H1 (cell line): ENCODE measurements at regions not wholly inside any gene's neighbourhood (a gene's known extent, or its start where the extent isn't known, plus 50 kb on each side); places are given as distances from the start of the nearest gene placed in this dataset.

ENCODE experiments used
- CTCF ChIA-PET: fragments of 300-600 bp; sonication (Branson Sonifier 250); formaldehyde crosslinking; loops from one replicate; lab custom pipeline; 2021; ENCODE audit not compliant: partially characterized antibody; lab: Charles Lee
- POLR2A ChIA-PET: fragments of 300-600 bp; sonication (Branson Sonifier 250); formaldehyde crosslinking; loops from one replicate; lab custom pipeline; 2021; ENCODE audit warnings: inconsistent platforms; ENCODE audit not compliant: partially characterized antibody; lab: Charles Lee
- DNase-seq, 2 experiments: peaks; one replicate each; pipeline versions ENCODE4 v3.0.0 to v3.0.0-alpha.2; 2010 to 2022; ENCODE audit warnings: low spot score in 2 of 2, low read depth in 1 of 2, mixed read lengths in 1 of 2
- FAIRE-seq: peaks from 2 replicates; lab custom pipeline; 2011; peaks lifted over from hg19 to GRCh38; lab: Jason Lieb, UNC
- H2AFZ ChIP-seq: 2 replicates; pipeline ENCODE4 v1.8.1; 2012; ENCODE audit warnings: low read length, inconsistent platforms
- H2AK5ac ChIP-seq: 2 replicates; pipeline ENCODE4 v1.6.1; 2013; ENCODE audit warnings: low read depth, low read length
- H2BK120ac ChIP-seq: replicated peaks from 2 replicates; pipeline ENCODE3; 2013; ENCODE audit warnings: low read depth, low read length, inconsistent platforms
- H2BK12ac ChIP-seq: 2 replicates; pipeline ENCODE4 v1.6.1; 2013; ENCODE audit warnings: low read depth, low read length
- H2BK15ac ChIP-seq: 2 replicates; pipeline ENCODE4 v1.6.1; 2013; ENCODE audit warnings: low read length
- H2BK20ac ChIP-seq: 2 replicates; pipeline ENCODE4 v1.6.1; 2013; ENCODE audit warnings: low read length
- H2BK5ac ChIP-seq: 2 replicates; pipeline ENCODE4 v1.6.1; 2013; ENCODE audit warnings: low read depth, low read length
- H3K14ac ChIP-seq: 2 replicates; pipeline ENCODE4 v1.6.1; 2013; ENCODE audit warnings: inconsistent platforms; ENCODE audit not compliant: insufficient read length
- H3K18ac ChIP-seq: 2 replicates; pipeline ENCODE4 v1.6.1; 2013; ENCODE audit warnings: low read length; ENCODE audit errors: extremely low read depth
- H3K23ac ChIP-seq: 2 replicates; pipeline ENCODE4 v1.6.1; 2013; ENCODE audit warnings: inconsistent platforms; ENCODE audit not compliant: insufficient read length
- H3K23me2 ChIP-seq: 2 replicates; pipeline ENCODE4 v1.6.1; 2013; ENCODE audit warnings: low read depth, low read length
- H3K27ac ChIP-seq: 2 replicates; pipeline ENCODE4 v1.6.1; 2011; ENCODE audit warnings: low read depth, low read length, inconsistent platforms
- H3K27me3 ChIP-seq, 4 experiments: replicated peaks in 1 of 4; 1 replicate in 1 of 4; 2 replicates in 3 of 4; pipeline versions ENCODE4 v1.6.1 to v1.8.1; 2011 to 2013; ENCODE audit warnings: low read length in 3 of 4, mild to moderate bottlenecking in 3 of 4, inconsistent platforms in 2 of 4, mixed read lengths in 2 of 4, moderate library complexity in 1 of 4; ENCODE audit not compliant: control insufficient read depth in 3 of 4, insufficient read depth in 3 of 4; ENCODE audit errors: extremely low read depth in 1 of 4
- H3K36me3 ChIP-seq, 4 experiments: 2 replicates each; pipeline versions ENCODE4 v1.6.1 to v1.8.1; 2011 to 2013; ENCODE audit warnings: mild to moderate bottlenecking in 4 of 4, low read length in 3 of 4, moderate library complexity in 2 of 4, control low read depth in 1 of 4, inconsistent platforms in 1 of 4; ENCODE audit not compliant: insufficient read depth in 4 of 4, control insufficient read depth in 2 of 4
- H3K4ac ChIP-seq: replicated peaks from 2 replicates; pipeline ENCODE3; 2013; ENCODE audit warnings: low read length, low read depth, mixed read lengths, inconsistent platforms; ENCODE audit not compliant: insufficient read length
- H3K4me1 ChIP-seq, 4 experiments: replicated peaks in 1 of 4; 1 replicate in 1 of 4; 2 replicates in 3 of 4; pipeline versions ENCODE4 v1.6.1 to v1.8.1; 2011 to 2013; ENCODE audit warnings: low read length in 3 of 4, inconsistent platforms in 2 of 4, mixed read lengths in 1 of 4; ENCODE audit not compliant: insufficient read depth in 4 of 4, control insufficient read depth in 3 of 4
- H3K4me2 ChIP-seq, 2 experiments: 2 replicates each; pipeline versions ENCODE4 v1.6.1 to v1.8.1; 2011 to 2013; ENCODE audit warnings: low read depth in 2 of 2, low read length in 2 of 2, control low read depth in 1 of 2, inconsistent platforms in 1 of 2, mild to moderate bottlenecking in 1 of 2; ENCODE audit not compliant: insufficient read depth in 1 of 2
- H3K4me3 ChIP-seq, 4 experiments: fragments of 200-600, 300-600 bp in 1 of 4; sonication (generic), shearing (Covaris generic), sonication (Bioruptor Twin) in 1 of 4; 2 replicates each; pipeline versions ENCODE4 v1.5.1 to v1.8.1; 2011 to 2016; ENCODE audit warnings: low read length in 4 of 4, low read depth in 3 of 4, control low read depth in 2 of 4, inconsistent platforms in 2 of 4, mild to moderate bottlenecking in 2 of 4, mixed read lengths in 1 of 4, moderate library complexity in 1 of 4; ENCODE audit not compliant: insufficient read depth in 2 of 4; ENCODE audit errors: extremely low read depth in 1 of 4
- H3K56ac ChIP-seq: replicated peaks from 2 replicates; pipeline ENCODE3; 2013; ENCODE audit warnings: low read depth, mild to moderate bottlenecking, mixed read lengths, low read length, inconsistent platforms; ENCODE audit not compliant: insufficient read length
- H3K79me1 ChIP-seq: 2 replicates; pipeline ENCODE4 v1.6.1; 2013; ENCODE audit warnings: low read depth, low read length, control low read depth
- H3K79me2 ChIP-seq, 2 experiments: 2 replicates each; pipeline versions ENCODE4 v1.6.1 to v1.8.1; 2012 to 2013; ENCODE audit warnings: low read length in 2 of 2, mild to moderate bottlenecking in 2 of 2, inconsistent platforms in 1 of 2; ENCODE audit not compliant: insufficient read depth in 2 of 2, control insufficient read depth in 1 of 2
- H3K9ac ChIP-seq, 4 experiments: replicated peaks in 1 of 4; 1 replicate in 1 of 4; 2 replicates in 3 of 4; pipeline versions ENCODE4 v1.6.1 to v1.8.1; 2011 to 2013; ENCODE audit warnings: low read depth in 3 of 4, low read length in 3 of 4, control low read depth in 2 of 4, mild to moderate bottlenecking in 2 of 4, moderate library complexity in 2 of 4, inconsistent platforms in 1 of 4; ENCODE audit errors: extremely low read depth in 1 of 4
- H3K9me3 ChIP-seq, 2 experiments: 2 replicates each; pipeline versions ENCODE4 v1.6.1 to v1.8.1; 2012 to 2013; ENCODE audit warnings: mild to moderate bottlenecking in 2 of 2, moderate library complexity in 2 of 2, control low read depth in 1 of 2, inconsistent platforms in 1 of 2, low read depth in 1 of 2, low read length in 1 of 2, mixed read lengths in 1 of 2; ENCODE audit not compliant: insufficient read depth in 2 of 2
- H4K20me1 ChIP-seq, 2 experiments: replicated peaks in 1 of 2; 2 replicates each; pipeline versions ENCODE3 to v1.8.1; 2011 to 2013; ENCODE audit warnings: inconsistent platforms in 2 of 2, low read length in 2 of 2, mild to moderate bottlenecking in 1 of 2; ENCODE audit not compliant: insufficient read depth in 2 of 2, control insufficient read depth in 1 of 2
- H4K5ac ChIP-seq: 2 replicates; pipeline ENCODE4 v1.6.1; 2013; ENCODE audit warnings: low read length, low read depth, mixed read lengths, inconsistent platforms; ENCODE audit not compliant: insufficient read length
- H4K8ac ChIP-seq: 2 replicates; pipeline ENCODE4 v1.8.0; 2013; ENCODE audit warnings: mild to moderate bottlenecking, moderate library complexity, low read length, inconsistent platforms; ENCODE audit not compliant: insufficient read depth; ENCODE audit errors: extremely low read depth
- H4K91ac ChIP-seq: replicated peaks from 2 replicates; pipeline ENCODE3; 2013; ENCODE audit warnings: low read length, mixed read lengths, inconsistent platforms; ENCODE audit not compliant: insufficient read length
- KDM4A ChIP-seq: IDR thresholded peaks from one replicate; pipeline ENCODE4 v1.7.1; 2012; ENCODE audit warnings: low read depth, mild to moderate bottlenecking, moderate library complexity, low read length, inconsistent platforms; ENCODE audit not compliant: severe bottlenecking
- WGBS, 2 experiments: shearing (Covaris generic) in 1 of 2; methylation state at CpG; one replicate each; pipeline versions ENCODE4 v1.1.6 to v1.1.7; 2013 to 2015; ENCODE audit warnings: low lambda C conversion rate in 2 of 2, mixed read lengths in 2 of 2, inconsistent platforms in 1 of 2, low coverage in 1 of 2, missing lambda C conversion rate in 1 of 2; ENCODE audit not compliant: insufficient replicate concordance in 2 of 2, insufficient coverage in 1 of 2, insufficient read length in 1 of 2; ENCODE audit errors: extremely low coverage in 1 of 2, missing lambda C conversion rate in 1 of 2; 5-methylcytosine and 5-hydroxymethylcytosine counted together

DNA sequence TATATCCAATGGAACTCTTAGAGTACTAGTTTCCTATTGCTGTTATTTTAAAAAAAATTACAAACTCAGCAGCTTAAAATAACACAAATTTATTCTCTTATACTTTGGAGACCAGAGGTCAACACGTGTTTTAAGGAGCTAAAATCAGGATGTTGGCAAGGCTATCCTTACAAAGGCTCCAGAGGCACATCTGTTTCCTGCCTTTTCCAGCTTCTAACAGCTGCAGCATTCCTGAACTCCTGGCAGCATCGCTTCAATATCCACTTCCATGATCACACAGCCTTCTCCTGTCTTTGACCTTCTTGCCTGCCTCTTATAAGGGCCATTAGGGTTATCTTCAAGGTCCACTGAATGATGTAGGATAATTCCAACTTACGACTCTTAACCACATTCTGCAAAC, 92.2 kb upstream of the CCNG1 start:
- Histone ChIP-seq H2BK15ac (no peak overlapping the region), H3K23ac (no peak overlapping the region), H4K8ac (no peak overlapping the region), H3K14ac (no peak overlapping the region), H3K9ac (no peak overlapping the region), H2BK5ac (no peak overlapping the region), H3K79me2 (no peaks in the 10 kb centered on the region), H3K23me2 (no peaks in the 10 kb centered on the region), H2AFZ (no peak overlapping the region), H2BK120ac (no peak overlapping the region), H4K20me1 (no peaks in the 10 kb centered on the region), H2BK12ac (peak overlapping the region; percentile 53; the same call in 1 of the 2 replicates), H3K27ac (no peak overlapping the region), H3K4me3 (no peak overlapping the region), H3K4me1 (peaks cover 0 to 4% (median 0%) of the 10 kb centered on the region in 4 experiments; a peak in 2 of 7 replicates), H3K56ac (no peak overlapping the region), H3K79me1 (no peaks in the 10 kb centered on the region), H3K4me2 (no peak overlapping the region), H3K27me3 (no peaks in the 10 kb centered on the region), H4K91ac (no peak overlapping the region), H3K4ac (no peak overlapping the region), H3K18ac (no peak overlapping the region), H3K9me3 (no peaks in the 10 kb centered on the region; a peak in 1 of 4 replicates), H3K36me3 (no peaks in the 10 kb centered on the region), H2AK5ac (no peak overlapping the region), H2BK20ac (no peak overlapping the region), H4K5ac (no peak overlapping the region)
- FAIRE-seq (no peak), DNase-seq (no peak)
- ChIA-PET POLR2A (no interaction called here), CTCF (interaction anchor here (0.6 to 6.4 kb wide), 15 partner anchors 19 to 1143 kb away, joined by 3 to 55 read pairs (median 3); no protein-coding TSS in a partner anchor)
- TF ChIP-seq KDM4A, result no peak
- WGBS, 2 experiments, result 90% methylated on average over 3 of the region's 3 CpGs; no CpG with 5 or more reads in 1 of the 2 experiments
